GM23338 (cell line): ENCODE measurements at regions not wholly inside any gene's neighbourhood (a gene's known extent, or its start where the extent isn't known, plus 50 kb on each side); places are given as distances from the start of the nearest gene placed in this dataset.

Source experiments
- ATAC-seq: fragments of 200-7000 bp; cut with Tn5 transposase; 3 replicates; pipeline ENCODE4 v1.9.1; 2020
- DNase-seq: peaks from one replicate; pipeline ENCODE4 v3.0.0-alpha.2; 2015; ENCODE audit warnings: low spot score
- H2AFZ ChIP-seq: fragments of 200-600 bp; sonication (generic); 2 replicates; pipeline ENCODE4 v1.8.0; 2016; ENCODE audit warnings: antibody characterized with exemption, mild to moderate bottlenecking, moderate library complexity
- H3F3A ChIP-seq: fragments of 200-600 bp; sonication (generic); replicated peaks from 2 replicates; pipeline ENCODE4 v1.8.0; 2017; ENCODE audit warnings: antibody characterized with exemption, mixed run types, low read depth
- H3K27ac ChIP-seq: fragments of 200-600 bp; sonication (generic); 2 replicates; pipeline ENCODE4 v1.6.1; 2016; ENCODE audit warnings: low read depth
- H3K27me3 ChIP-seq: fragments of 200-600 bp; sonication (generic); 2 replicates; pipeline ENCODE4 v1.8.0; 2016; ENCODE audit warnings: mild to moderate bottlenecking, mixed run types, moderate library complexity; ENCODE audit not compliant: insufficient read depth
- H3K36me3 ChIP-seq: fragments of 200-600 bp; sonication (generic); 2 replicates; pipeline ENCODE4 v1.8.0; 2016; ENCODE audit warnings: mild to moderate bottlenecking; ENCODE audit not compliant: insufficient read depth
- H3K4me1 ChIP-seq: fragments of 200-600 bp; sonication (generic); 2 replicates; pipeline ENCODE4 v1.8.0; 2016; ENCODE audit warnings: mild to moderate bottlenecking, moderate library complexity; ENCODE audit not compliant: insufficient read depth
- H3K4me2 ChIP-seq: fragments of 200-600 bp; sonication (generic); 2 replicates; pipeline ENCODE4 v1.7.1; 2017; ENCODE audit warnings: mixed run types
- H3K4me3 ChIP-seq: fragments of 200-600 bp; sonication (generic); 2 replicates; pipeline ENCODE4 v1.6.1; 2016; ENCODE audit warnings: mixed run types
- H3K79me2 ChIP-seq: fragments of 200-600 bp; sonication (generic); replicated peaks from 2 replicates; pipeline ENCODE4 v1.8.0; 2017; ENCODE audit warnings: mild to moderate bottlenecking; ENCODE audit not compliant: insufficient read depth
- H3K9me2 ChIP-seq: fragments of 200-600 bp; sonication (generic); 2 replicates; pipeline ENCODE4 v1.8.0; 2017; ENCODE audit not compliant: insufficient read depth
- H4K20me1 ChIP-seq: fragments of 200-600 bp; sonication (generic); replicated peaks from 2 replicates; pipeline ENCODE4 v1.8.0; 2017; ENCODE audit warnings: mild to moderate bottlenecking; ENCODE audit not compliant: insufficient read depth
- H3K27ac Mint-ChIP-seq: 2 replicates; pipeline ENCODE4 v1.8.0; 2020; ENCODE audit warnings: inconsistent platforms, mild to moderate bottlenecking, moderate library complexity, mixed read lengths
- H3K27me3 Mint-ChIP-seq: 3 replicates; pipeline ENCODE4 v1.8.0; 2022; ENCODE audit warnings: low read depth, mild to moderate bottlenecking, moderate library complexity, mixed read lengths, inconsistent platforms; ENCODE audit not compliant: insufficient read depth, poor library complexity
- H3K36me3 Mint-ChIP-seq: 3 replicates; pipeline ENCODE4 v1.8.0; 2021; ENCODE audit warnings: low read depth, mild to moderate bottlenecking, inconsistent platforms, moderate library complexity, mixed read lengths
- H3K4me1 Mint-ChIP-seq: 3 replicates; pipeline ENCODE4 v1.8.0; 2020; ENCODE audit warnings: mild to moderate bottlenecking, inconsistent platforms, mixed read lengths
- H3K4me3 Mint-ChIP-seq: 3 replicates; pipeline ENCODE4 v1.8.0; 2021; ENCODE audit warnings: moderate library complexity, mild to moderate bottlenecking, inconsistent platforms, mixed read lengths
- H3K9me3 Mint-ChIP-seq: 3 replicates; pipeline ENCODE4 v1.8.0; 2020; ENCODE audit warnings: moderate library complexity, mild to moderate bottlenecking, inconsistent platforms, mixed read lengths
- CREB1 ChIP-seq: fragments of 250-450 bp; sonication (Bioruptor Pico); IDR thresholded peaks from 2 replicates; pipeline ENCODE4 v1.5.0; 2020; ENCODE audit warnings: low read depth, mild to moderate bottlenecking, moderate library complexity
- ETS1 ChIP-seq: IDR thresholded peaks from 2 replicates; pipeline ENCODE4 v1.6.1; 2016; ENCODE audit warnings: antibody characterized with exemption
- EZH2 ChIP-seq: fragments of 200-600 bp; sonication (generic); IDR thresholded peaks from one replicate; pipeline ENCODE4 v1.8.0; 2017; ENCODE audit warnings: antibody characterized with exemption, mild to moderate bottlenecking, low read depth; ENCODE audit not compliant: unreplicated experiment
- JUNB ChIP-seq: IDR thresholded peaks from one replicate; pipeline ENCODE4 v1.6.1; 2016; ENCODE audit warnings: antibody characterized with exemption; ENCODE audit not compliant: unreplicated experiment
- NANOG ChIP-seq: IDR thresholded peaks from 2 replicates; pipeline ENCODE4 v1.6.1; 2016; ENCODE audit warnings: antibody characterized with exemption, borderline replicate concordance
- POLR2AphosphoS5 ChIP-seq: IDR thresholded peaks from 2 replicates; pipeline ENCODE4 v1.6.1; 2016; ENCODE audit warnings: antibody characterized with exemption, low read depth
- STAT1 ChIP-seq: IDR thresholded peaks from one replicate; pipeline ENCODE4 v1.6.1; 2016; ENCODE audit warnings: antibody characterized with exemption; ENCODE audit not compliant: unreplicated experiment
- ZNF114 ChIP-seq: fragments of 250-450 bp; sonication (Bioruptor Pico); IDR thresholded peaks from 2 replicates; pipeline ENCODE4 v1.5.0; 2020; ENCODE audit warnings: mild to moderate bottlenecking, moderate library complexity
- ZNF331 ChIP-seq: fragments of 250-450 bp; sonication (Bioruptor Pico); IDR thresholded peaks from 2 replicates; pipeline ENCODE4 v1.5.0; 2020; ENCODE audit warnings: low read depth, mild to moderate bottlenecking, moderate library complexity
- ZNF462 ChIP-seq: fragments of 250-450 bp; sonication (Bioruptor Pico); IDR thresholded peaks from 2 replicates; pipeline ENCODE4 v1.5.0; 2020; ENCODE audit warnings: mild to moderate bottlenecking, moderate library complexity

GRCh38 chr5:171705036-171705435 lies 80.6 kb upstream of the SMIM23 start (continued):
- no peak for TF ChIP-seq ZNF462 (CRISPR knock-in tag)
- TF ChIP-seq EZH2 = no peak
- TF ChIP-seq STAT1 = no peak
- TF ChIP-seq ZNF114 (CRISPR knock-in tag) = no peak
- no peak for TF ChIP-seq ZNF331 (CRISPR knock-in tag)
- TF ChIP-seq POLR2AphosphoS5 = no peak
- no peak for TF ChIP-seq NANOG
- no peak for TF ChIP-seq JUNB
- no peak for TF ChIP-seq ETS1

DNA sequence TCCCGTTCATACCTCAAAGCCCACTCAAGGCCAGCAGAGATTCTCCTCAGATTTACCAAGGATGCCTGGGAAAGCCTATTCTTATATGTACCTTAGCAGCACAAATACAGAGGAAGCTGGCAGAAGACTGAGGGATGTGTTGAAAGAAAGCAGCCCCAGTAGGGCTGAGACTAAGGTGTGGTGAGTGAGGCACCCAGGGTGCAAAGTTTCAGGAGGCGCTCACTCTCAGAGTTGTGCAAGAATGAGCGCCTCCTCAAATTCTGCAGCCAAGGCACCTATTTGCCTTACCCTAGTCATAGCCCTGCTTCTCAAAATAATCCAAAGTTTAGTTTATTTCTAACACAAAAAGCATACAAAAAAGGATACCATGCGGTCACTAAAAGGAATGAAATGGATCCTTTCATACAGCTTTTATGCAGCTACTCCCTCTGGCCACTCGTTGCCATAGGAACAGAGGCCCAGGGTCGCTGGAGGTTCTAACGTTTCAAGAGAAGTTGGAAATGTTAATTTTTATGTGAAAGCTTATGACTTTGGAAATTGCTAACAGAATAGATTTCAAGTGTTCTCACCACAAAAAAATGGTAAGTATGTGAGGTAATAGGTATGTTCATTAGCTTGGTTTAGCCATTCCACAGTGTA lies 79.7 kb upstream of the SMIM23 start:
- Histone ChIP-seq H3F3A (no peaks in the 10 kb centered on the region), H3K79me2 (no peaks in the 10 kb centered on the region), H3K27ac (no peak overlapping the region), H3K36me3 (no peaks in the 10 kb centered on the region), H3K4me2 (no peak overlapping the region), H4K20me1 (no peaks in the 10 kb centered on the region), H3K9me2 (no peaks in the 10 kb centered on the region), H3K4me3 (no peak overlapping the region), H2AFZ (no peak overlapping the region), H3K4me1 (no peaks in the 10 kb centered on the region), H3K27me3 (no peaks in the 10 kb centered on the region)
- Mint-ChIP-seq H3K27ac (no peak overlapping the region), H3K4me1 (peaks cover 6% of the 10 kb centered on the region), H3K9me3 (no peaks in the 10 kb centered on the region), H3K4me3 (no peak overlapping the region), H3K36me3 (no peaks in the 10 kb centered on the region), H3K27me3 (peaks cover 5% of the 10 kb centered on the region)
- no peak for DNase-seq
- no peak for ATAC-seq
- TF ChIP-seq ZNF114 (CRISPR knock-in tag) = no peak
- no peak for TF ChIP-seq EZH2
- TF ChIP-seq CREB1 (CRISPR knock-in tag) = no peak
